ENCODE measurements at regions not wholly inside any gene's neighbourhood (a gene's known extent, or its start where the extent isn't known, plus 50 kb on each side); places are given as distances from the start of the nearest gene placed in this dataset.

GRCh38 chr16:59088431-59088830 lies 354.3 kb upstream of the GOT2 start:
- TF ChIP-seq, protein P1, sequence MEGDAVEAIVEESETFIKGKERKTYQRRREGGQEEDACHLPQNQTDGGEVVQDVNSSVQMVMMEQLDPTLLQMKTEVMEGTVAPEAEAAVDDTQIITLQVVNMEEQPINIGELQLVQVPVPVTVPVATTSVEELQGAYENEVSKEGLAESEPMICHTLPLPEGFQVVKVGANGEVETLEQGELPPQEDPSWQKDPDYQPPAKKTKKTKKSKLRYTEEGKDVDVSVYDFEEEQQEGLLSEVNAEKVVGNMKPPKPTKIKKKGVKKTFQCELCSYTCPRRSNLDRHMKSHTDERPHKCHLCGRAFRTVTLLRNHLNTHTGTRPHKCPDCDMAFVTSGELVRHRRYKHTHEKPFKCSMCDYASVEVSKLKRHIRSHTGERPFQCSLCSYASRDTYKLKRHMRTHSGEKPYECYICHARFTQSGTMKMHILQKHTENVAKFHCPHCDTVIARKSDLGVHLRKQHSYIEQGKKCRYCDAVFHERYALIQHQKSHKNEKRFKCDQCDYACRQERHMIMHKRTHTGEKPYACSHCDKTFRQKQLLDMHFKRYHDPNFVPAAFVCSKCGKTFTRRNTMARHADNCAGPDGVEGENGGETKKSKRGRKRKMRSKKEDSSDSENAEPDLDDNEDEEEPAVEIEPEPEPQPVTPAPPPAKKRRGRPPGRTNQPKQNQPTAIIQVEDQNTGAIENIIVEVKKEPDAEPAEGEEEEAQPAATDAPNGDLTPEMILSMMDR (IDR thresholded peaks at IDR 0.05), result no peak
- no peak for TF ChIP-seq POLR2A (IDR thresholded peaks at IDR 0.05)
- 86 to 89% methylated on average over 8 of the region's 8 CpGs for WGBS, 2 donors
- Histone ChIP-seq H3K36me3 (replicated peaks in 1 of 2; ENCODE audit: insufficient read depth in 1 of 2, low read depth in 2 of 2) (no peaks in the 10 kb centered on the region), H3K9me3 (no peaks in the 10 kb centered on the region), H3K27me3 (no peaks in the 10 kb centered on the region), H3K4me3 (no peak overlapping the region), H3K27ac (no peak overlapping the region), H3K4me1 (no peaks in the 10 kb centered on the region)
- ATAC-seq, result no peak
- DNase-seq, result no peak
- intact Hi-C loops (cut with DNase I), result no loop called here

- intact Hi-C loops (cut with DNase I), result no loop called here
- no peaks in the 10 kb centered on the region for H3K27me3 ChIP-seq
- no peak for TF ChIP-seq POLR2A (IDR thresholded peaks at IDR 0.05)
- TF ChIP-seq, protein P1 (IDR thresholded peaks at IDR 0.05), result no peak
- no peak overlapping the region for H3K4me3 ChIP-seq
- DNase-seq (no peak), ATAC-seq (no peak)
- H3K4me1 ChIP-seq, result no peaks in the 10 kb centered on the region
- no peaks in the 10 kb centered on the region for H3K36me3 ChIP-seq (replicated peaks in 1 of 2; ENCODE audit: insufficient read depth in 1 of 2, low read depth in 2 of 2)
- no peaks in the 10 kb centered on the region for H3K9me3 ChIP-seq
- H3K27ac ChIP-seq, result no peak overlapping the region
- 38 to 41% methylated on average over 3 of the region's 3 CpGs for WGBS, 2 donors
Observed at GRCh38 chr16:59087641-59088040, 353.5 kb upstream of the GOT2 start.

DNA sequence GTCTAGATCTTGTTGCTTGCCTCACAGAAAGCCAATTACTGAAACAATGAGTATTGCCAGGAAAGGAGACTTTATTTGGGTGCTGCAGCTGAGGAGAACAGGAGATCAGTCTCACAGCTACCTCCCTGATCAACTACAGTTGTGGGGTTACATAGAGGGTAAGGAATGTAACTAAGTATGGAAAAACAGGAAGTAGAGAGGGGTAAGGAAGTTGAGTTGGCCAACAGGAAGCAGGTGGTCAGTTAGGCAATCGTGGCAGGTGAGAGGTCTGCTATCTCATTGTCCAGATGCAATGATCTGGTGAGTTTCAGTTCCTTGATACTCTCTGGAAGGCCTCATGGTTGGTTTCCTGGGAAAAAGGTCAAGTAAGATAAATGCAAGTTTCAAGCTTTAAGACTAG lies 333.1 kb upstream of the GOT2 start:
- ATAC-seq (no peak), DNase-seq (peak in 1 of 4 donors; percentile 22)
- H3K4me3 ChIP-seq, result no peak overlapping the region
- peaks cover 0 to 2% (median 0%) of the 10 kb centered on the region in 3 donors for H3K9me3 ChIP-seq
- H3K36me3 ChIP-seq (replicated peaks in 1 of 2; ENCODE audit: insufficient read depth in 1 of 2, low read depth in 2 of 2), result no peaks in the 10 kb centered on the region
- no peaks in the 10 kb centered on the region for H3K4me1 ChIP-seq
- TF ChIP-seq POLR2A (IDR thresholded peaks at IDR 0.05), result no peak
- TF ChIP-seq, protein P1 (IDR thresholded peaks at IDR 0.05), result no peak
- WGBS, 2 donors, result 8 to 25% methylated on average over 1 of the region's 1 CpG
- H3K27me3 ChIP-seq, result no peaks in the 10 kb centered on the region
- intact Hi-C loops (cut with DNase I), result no loop called here
- H3K27ac ChIP-seq, result no peak overlapping the region

GRCh38 chr16:59060207-59060606 lies 326.1 kb upstream of the GOT2 start:
- intact Hi-C loops (cut with DNase I), result no loop called here
- no peak overlapping the region for H3K4me3 ChIP-seq
- WGBS, 2 donors, result 50 to 54% methylated on average over 1 of the region's 1 CpG
- H3K27ac ChIP-seq, result no peak overlapping the region
- DNase-seq (no peak), ATAC-seq (no peak)
- no peaks in the 10 kb centered on the region for H3K9me3 ChIP-seq
- no peaks in the 10 kb centered on the region for H3K27me3 ChIP-seq
- TF ChIP-seq, protein P1 (IDR thresholded peaks at IDR 0.05), result no peak
- TF ChIP-seq POLR2A (IDR thresholded peaks at IDR 0.05), result no peak
- no peaks in the 10 kb centered on the region for H3K4me1 ChIP-seq
- no peaks in the 10 kb centered on the region for H3K36me3 ChIP-seq (replicated peaks in 1 of 2; ENCODE audit: insufficient read depth in 1 of 2, low read depth in 2 of 2)

- no peak for ATAC-seq
- no peaks in the 10 kb centered on the region for H3K9me3 ChIP-seq
- intact Hi-C loops (cut with DNase I), result no loop called here
- TF ChIP-seq, protein P1 (IDR thresholded peaks at IDR 0.05), result no peak
- TF ChIP-seq POLR2A (IDR thresholded peaks at IDR 0.05), result no peak
- no peaks in the 10 kb centered on the region for H3K36me3 ChIP-seq (replicated peaks in 1 of 2; ENCODE audit: insufficient read depth in 1 of 2, low read depth in 2 of 2)
- 42 to 70% methylated on average over 2 of the region's 2 CpGs for WGBS, 2 donors
- H3K27ac ChIP-seq, result no peak overlapping the region
- H3K4me3 ChIP-seq, result no peak overlapping the region
- no peaks in the 10 kb centered on the region for H3K4me1 ChIP-seq
- DNase-seq, result no peak
- H3K27me3 ChIP-seq, result no peaks in the 10 kb centered on the region
Observed at GRCh38 chr16:59058250-59058649, 324.1 kb upstream of the GOT2 start.
